GM21528 (cell line): ENCODE measurements at regions not wholly inside any gene's neighbourhood (a gene's known extent, or its start where the extent isn't known, plus 50 kb on each side); places are given as distances from the start of the nearest gene placed in this dataset.
"Not testable (repeated sequence)": the region's sequence is repeated elsewhere in the genome, so short reads cannot be mapped to it uniquely, and the experiment has no call there.

Experiments
- ATAC-seq: cut with Tn5 transposase; IDR thresholded peaks from one replicate; pipeline ENCODE4 v1.9.1; 2021; ENCODE audit warnings: mild to moderate bottlenecking, moderate library complexity; ENCODE audit not compliant: unreplicated experiment, low FRiP score

- no peak for ATAC-seq
Observed at GRCh38 chr3:68676136-68676535, 256.2 kb downstream of the TAFA4 start.

GRCh38 chr3:68667346-68667745 lies 265.0 kb downstream of the TAFA4 start:
- no peak for ATAC-seq

- ATAC-seq: no peak
Observed at GRCh38 chr3:68666429-68667136, 265.8 kb downstream of the TAFA4 start.

GRCh38 chr3:68664276-68664675 lies 268.1 kb downstream of the TAFA4 start:
- no peak for ATAC-seq

GRCh38 chr3:68662176-68662575 lies 270.2 kb downstream of the TAFA4 start:
- no peak for ATAC-seq

GRCh38 chr3:68650657-68651056 lies 281.7 kb downstream of the TAFA4 start:
- not testable (repeated sequence) for ATAC-seq

GRCh38 chr3:68648494-68648893 lies 283.9 kb downstream of the TAFA4 start:
- ATAC-seq: no peak

GRCh38 chr3:68631850-68632545 lies 300.3 kb downstream of the TAFA4 start:
- no peak for ATAC-seq

- no peak for ATAC-seq
Observed at GRCh38 chr3:68620211-68620610, 312.1 kb downstream of the TAFA4 start.

GRCh38 chr3:68614087-68614486 lies 318.3 kb downstream of the TAFA4 start:
- no peak for ATAC-seq

- ATAC-seq: no peak
Observed at GRCh38 chr3:68571321-68571720, 361.0 kb downstream of the TAFA4 start.

- ATAC-seq: no peak
Observed at GRCh38 chr3:68560728-68561127, 371.6 kb downstream of the TAFA4 start.

GRCh38 chr3:68535782-68536181 lies 396.6 kb downstream of the TAFA4 start:
- no peak for ATAC-seq

- ATAC-seq: no peak
Observed at GRCh38 chr3:68523330-68523729, 409.0 kb downstream of the TAFA4 start.

- ATAC-seq: no peak
Observed at GRCh38 chr3:68515237-68515636, 417.1 kb downstream of the TAFA4 start.

GRCh38 chr3:68504201-68504600 lies 428.1 kb downstream of the TAFA4 start:
- ATAC-seq: no peak

GRCh38 chr3:68485845-68486244 lies 446.5 kb downstream of the TAFA4 start:
- ATAC-seq: not testable (repeated sequence)

- no peak for ATAC-seq
Observed at GRCh38 chr3:68485051-68485450, 447.3 kb downstream of the TAFA4 start.

- ATAC-seq: no peak
Observed at GRCh38 chr3:68483601-68484000, 448.7 kb downstream of the TAFA4 start.

- ATAC-seq: no peak
Observed at GRCh38 chr3:68483041-68483440, 449.3 kb downstream of the TAFA4 start.

GRCh38 chr3:68482565-68482964 lies 449.8 kb downstream of the TAFA4 start:
- ATAC-seq: no peak

GRCh38 chr3:68479779-68480178 lies 452.6 kb downstream of the TAFA4 start:
- ATAC-seq: no peak
